IMR-90 (cell line): ENCODE measurements at regions not wholly inside any gene's neighbourhood (a gene's known extent, or its start where the extent isn't known, plus 50 kb on each side); places are given as distances from the start of the nearest gene placed in this dataset.

ENCODE experiments used
- CEBPB ChIP-seq: IDR thresholded peaks from 2 replicates; pipeline ENCODE4 v1.6.1; 2012; ENCODE audit warnings: low read depth, low read length, improper control_type of control experiment
- CHD1 ChIP-seq: IDR thresholded peaks from 2 replicates; pipeline ENCODE4 v1.6.1; 2012; ENCODE audit warnings: low read depth, low read length, improper control_type of control experiment
- ELK1 ChIP-seq: fragments of 150-350 bp; IDR thresholded peaks from 2 replicates; pipeline ENCODE4 v1.6.1; 2016; ENCODE audit warnings: low read depth, mild to moderate bottlenecking, low read length, moderate library complexity, borderline replicate concordance
- FOS ChIP-seq: fragments of 150-350 bp; IDR thresholded peaks from 2 replicates; pipeline ENCODE4 v1.6.1; 2016; ENCODE audit warnings: low read depth, low read length
- MAFK ChIP-seq: IDR thresholded peaks from 2 replicates; pipeline ENCODE4 v1.6.1; 2012; ENCODE audit warnings: low read depth, low read length, improper control_type of control experiment
- MAZ ChIP-seq: IDR thresholded peaks from 2 replicates; pipeline ENCODE4 v1.6.1; 2012; ENCODE audit warnings: low read depth, mild to moderate bottlenecking, low read length, improper control_type of control experiment, moderate library complexity, borderline replicate concordance
- POLR2A ChIP-seq: IDR thresholded peaks from 2 replicates; pipeline ENCODE4 v1.6.1; 2012; ENCODE audit warnings: mild to moderate bottlenecking, low read depth, low read length
- RAD21 ChIP-seq: IDR thresholded peaks from 2 replicates; pipeline ENCODE4 v1.6.1; 2012; ENCODE audit warnings: low read length, improper control_type of control experiment
- RCOR1 ChIP-seq: IDR thresholded peaks from 2 replicates; pipeline ENCODE4 v1.6.1; 2012; ENCODE audit warnings: mild to moderate bottlenecking, low read length, improper control_type of control experiment; ENCODE audit not compliant: insufficient replicate concordance
- RFX5 ChIP-seq: IDR thresholded peaks from 2 replicates; pipeline ENCODE4 v1.8.0; 2012; ENCODE audit warnings: low read depth, mild to moderate bottlenecking, low read length, moderate library complexity
- SMC3 ChIP-seq: fragments of 150-350 bp; IDR thresholded peaks from 2 replicates; pipeline ENCODE4 v1.6.1; 2016; ENCODE audit warnings: low read depth, mild to moderate bottlenecking, antibody characterized with exemption, low read length, moderate library complexity
- USF2 ChIP-seq: fragments of 150-350 bp; IDR thresholded peaks from 2 replicates; pipeline ENCODE4 v1.6.1; 2017; ENCODE audit warnings: mild to moderate bottlenecking, antibody characterized with exemption, low read length, low read depth
- TF ChIP-seq, protein P1 (sequence below): conservative IDR thresholded peaks from 2 replicates; pipeline ENCODE4 v1.5.1; 2012; ENCODE audit warnings: mild to moderate bottlenecking, low read depth, low read length, improper control_type of control experiment

DNA sequence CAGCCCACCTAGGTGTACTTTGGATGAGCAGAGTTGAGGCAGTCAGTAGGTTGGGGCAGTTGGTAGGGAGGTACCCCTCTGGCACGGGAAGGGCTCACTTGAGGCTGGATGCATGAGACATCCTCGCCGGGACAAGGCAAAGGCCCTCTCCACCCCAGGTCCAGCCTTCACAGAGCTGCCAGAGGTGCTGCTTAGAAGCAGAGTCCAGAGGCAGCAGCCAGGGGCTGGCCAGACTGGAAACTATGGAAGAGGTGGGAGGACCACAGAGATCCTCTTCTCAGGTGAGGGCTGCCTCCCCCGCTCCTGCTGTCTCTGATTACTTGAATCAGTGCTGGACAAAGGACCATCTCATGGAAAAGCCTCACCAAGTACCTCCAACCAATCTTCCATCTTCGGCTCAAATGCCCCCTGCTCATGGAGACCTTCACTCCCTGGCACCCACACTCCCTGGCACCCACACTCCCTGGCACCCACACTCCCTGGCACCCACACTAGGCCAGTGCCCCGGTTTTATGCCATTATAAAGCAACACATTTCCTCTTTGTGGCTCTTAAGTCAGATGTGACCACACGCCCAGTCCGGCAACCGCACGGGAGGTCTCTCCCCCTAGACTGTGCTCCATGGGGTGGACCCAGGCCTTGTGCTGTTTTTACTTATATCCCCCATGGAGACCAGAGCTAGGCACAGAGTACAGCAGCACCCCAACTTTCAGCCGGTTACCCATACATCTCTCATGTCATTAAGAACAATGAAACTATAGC, 100.1 kb downstream of the YTHDF1 start:
- TF ChIP-seq, protein P1, sequence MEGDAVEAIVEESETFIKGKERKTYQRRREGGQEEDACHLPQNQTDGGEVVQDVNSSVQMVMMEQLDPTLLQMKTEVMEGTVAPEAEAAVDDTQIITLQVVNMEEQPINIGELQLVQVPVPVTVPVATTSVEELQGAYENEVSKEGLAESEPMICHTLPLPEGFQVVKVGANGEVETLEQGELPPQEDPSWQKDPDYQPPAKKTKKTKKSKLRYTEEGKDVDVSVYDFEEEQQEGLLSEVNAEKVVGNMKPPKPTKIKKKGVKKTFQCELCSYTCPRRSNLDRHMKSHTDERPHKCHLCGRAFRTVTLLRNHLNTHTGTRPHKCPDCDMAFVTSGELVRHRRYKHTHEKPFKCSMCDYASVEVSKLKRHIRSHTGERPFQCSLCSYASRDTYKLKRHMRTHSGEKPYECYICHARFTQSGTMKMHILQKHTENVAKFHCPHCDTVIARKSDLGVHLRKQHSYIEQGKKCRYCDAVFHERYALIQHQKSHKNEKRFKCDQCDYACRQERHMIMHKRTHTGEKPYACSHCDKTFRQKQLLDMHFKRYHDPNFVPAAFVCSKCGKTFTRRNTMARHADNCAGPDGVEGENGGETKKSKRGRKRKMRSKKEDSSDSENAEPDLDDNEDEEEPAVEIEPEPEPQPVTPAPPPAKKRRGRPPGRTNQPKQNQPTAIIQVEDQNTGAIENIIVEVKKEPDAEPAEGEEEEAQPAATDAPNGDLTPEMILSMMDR, result no peak
- TF ChIP-seq POLR2A (no peak), MAZ (no peak), FOS (no peak), RCOR1 (no peak), USF2 (no peak), RFX5 (no peak), CEBPB (no peak), ELK1 (no peak), CHD1 (no peak), SMC3 (no peak), RAD21 (no peak), MAFK (no peak)
